HEK293T (cell line): ENCODE measurements at regions not wholly inside any gene's neighbourhood (a gene's known extent, or its start where the extent isn't known, plus 50 kb on each side); places are given as distances from the start of the nearest gene placed in this dataset.

ENCODE experiments used
- CTCF ChIA-PET: fragments of 350-600 bp; formaldehyde crosslinking; extraction: SDS; loops from one replicate; lab custom pipeline; 2021; ENCODE audit warnings: antibody characterized with exemption, inconsistent platforms; lab: Yijun Ruan, JAX
- POLR2A ChIA-PET: fragments of 350-600 bp; formaldehyde crosslinking; extraction: SDS; loops from one replicate; lab custom pipeline; 2020; ENCODE audit warnings: antibody characterized with exemption, inconsistent platforms; lab: Yijun Ruan, JAX
- DNase-seq: peaks from one replicate; pipeline ENCODE4 v3.0.0; 2012; ENCODE audit warnings: mixed read lengths; ENCODE audit errors: extremely low spot score
- ARNT ChIP-seq: fragments of 450-650 bp; IDR thresholded peaks from 2 replicates; pipeline ENCODE4 v1.6.1; 2017; ENCODE audit warnings: mild to moderate bottlenecking
- BHLHE40 ChIP-seq: fragments of 450-650 bp; IDR thresholded peaks from 2 replicates; pipeline ENCODE4 v1.6.1; 2016; ENCODE audit warnings: mild to moderate bottlenecking, moderate library complexity, borderline replicate concordance
- CTBP1 ChIP-seq: fragments of 450-650 bp; IDR thresholded peaks from 2 replicates; pipeline ENCODE4 v1.6.1; 2016; ENCODE audit warnings: borderline replicate concordance
- ELF4 ChIP-seq: fragments of 450-650 bp; IDR thresholded peaks from 2 replicates; pipeline ENCODE4 v1.6.1; 2017; ENCODE audit warnings: antibody characterized with exemption
- FOXA1 ChIP-seq: fragments of 450-650 bp; IDR thresholded peaks from 2 replicates; pipeline ENCODE4 v1.6.1; 2016; ENCODE audit warnings: mild to moderate bottlenecking
- FOXK2 ChIP-seq: fragments of 450-650 bp; IDR thresholded peaks from 2 replicates; pipeline ENCODE4 v1.6.1; 2016; ENCODE audit warnings: mild to moderate bottlenecking
- FOXM1 ChIP-seq: fragments of 450-650 bp; IDR thresholded peaks from 2 replicates; pipeline ENCODE4 v1.6.1; 2017; ENCODE audit warnings: mild to moderate bottlenecking, borderline replicate concordance
- HDGF ChIP-seq: fragments of 450-650 bp; IDR thresholded peaks from 2 replicates; pipeline ENCODE4 v1.6.1; 2017; ENCODE audit warnings: antibody characterized with exemption, borderline replicate concordance
- L3MBTL2 ChIP-seq: fragments of 450-650 bp; conservative IDR thresholded peaks from 2 replicates; pipeline ENCODE4 v1.6.1; 2016; ENCODE audit warnings: mild to moderate bottlenecking
- LEF1 ChIP-seq: fragments of 450-650 bp; IDR thresholded peaks from 2 replicates; pipeline ENCODE4 v1.6.1; 2017; ENCODE audit warnings: mild to moderate bottlenecking, borderline replicate concordance
- NFRKB ChIP-seq: fragments of 450-650 bp; IDR thresholded peaks from 2 replicates; pipeline ENCODE4 v1.6.1; 2016; ENCODE audit warnings: mild to moderate bottlenecking, moderate library complexity
- PKNOX1 ChIP-seq: fragments of 450-650 bp; IDR thresholded peaks from 2 replicates; pipeline ENCODE4 v1.6.1; 2016
- SP1 ChIP-seq: fragments of 450-650 bp; IDR thresholded peaks from 2 replicates; pipeline ENCODE4 v1.6.1; 2017
- SUZ12 ChIP-seq: fragments of 450-650 bp; IDR thresholded peaks from 2 replicates; pipeline ENCODE4 v1.6.1; 2016; ENCODE audit warnings: mild to moderate bottlenecking
- TARDBP ChIP-seq: fragments of 450-650 bp; IDR thresholded peaks from 2 replicates; pipeline ENCODE4 v1.6.1; 2016
- ZNF384 ChIP-seq: fragments of 450-650 bp; IDR thresholded peaks from 2 replicates; pipeline ENCODE4 v1.6.1; 2016

- DNase-seq = no peak
- POLR2A ChIA-PET = no interaction called here
- no peak for TF ChIP-seq FOXK2
- TF ChIP-seq ELF4 = no peak
- no peak for TF ChIP-seq CTBP1
- TF ChIP-seq TARDBP = no peak
- TF ChIP-seq ARNT = no peak
- no peak for TF ChIP-seq LEF1
- no peak for TF ChIP-seq FOXM1
- TF ChIP-seq PKNOX1 = no peak
- TF ChIP-seq FOXA1 = no peak
- no peak for TF ChIP-seq BHLHE40
- no peak for TF ChIP-seq SP1
- TF ChIP-seq SUZ12 = no peak
- CTCF ChIA-PET = no interaction called here
Observed at GRCh38 chr5:12332480-12332879, 428.2 kb upstream of the CTNND2 start.

GRCh38 chr5:12330993-12331588, 426.8 kb upstream of the CTNND2 start:
- DNase-seq = no peak
- no peak for TF ChIP-seq SP1
- no peak for TF ChIP-seq BHLHE40
- TF ChIP-seq FOXM1 = no peak
- no peak for TF ChIP-seq CTBP1
- no peak for TF ChIP-seq ELF4
- no peak for TF ChIP-seq PKNOX1
- TF ChIP-seq LEF1 = no peak
- TF ChIP-seq FOXK2 = no peak
- no peak for TF ChIP-seq NFRKB
- no peak for TF ChIP-seq HDGF
- TF ChIP-seq ZNF384 = no peak
- ChIA-PET POLR2A (no interaction called here), CTCF (no interaction called here)

GRCh38 chr5:12330381-12330780, 426.1 kb upstream of the CTNND2 start:
- ChIA-PET CTCF (no interaction called here), POLR2A (no interaction called here)
- no peak for TF ChIP-seq CTBP1
- TF ChIP-seq HDGF = no peak
- TF ChIP-seq SUZ12 = no peak
- no peak for TF ChIP-seq L3MBTL2
- TF ChIP-seq SP1 = no peak
- TF ChIP-seq ELF4 = no peak
- TF ChIP-seq ZNF384 = no peak
- no peak for TF ChIP-seq FOXA1
- no peak for TF ChIP-seq LEF1
- no peak for TF ChIP-seq FOXK2
- no peak for TF ChIP-seq PKNOX1
- TF ChIP-seq FOXM1 = no peak
- TF ChIP-seq BHLHE40 = no peak
- no peak for DNase-seq

GRCh38 chr5:12323637-12324229, 419.5 kb upstream of the CTNND2 start:
- POLR2A ChIA-PET = no interaction called here
- CTCF ChIA-PET = no interaction called here
- TF ChIP-seq SUZ12 = no peak
- TF ChIP-seq FOXM1 = no peak
- no peak for TF ChIP-seq SP1
- TF ChIP-seq FOXA1 = no peak
- TF ChIP-seq ARNT = no peak
- no peak for TF ChIP-seq ELF4
- TF ChIP-seq NFRKB = no peak
- TF ChIP-seq TARDBP = no peak
- TF ChIP-seq LEF1 = no peak
- no peak for TF ChIP-seq CTBP1
- TF ChIP-seq HDGF = no peak
- DNase-seq = no peak

- DNase-seq = no peak
- ChIA-PET POLR2A (no interaction called here), CTCF (no interaction called here)
- TF ChIP-seq LEF1 (no peak), HDGF (no peak), PKNOX1 (no peak), SP1 (no peak), SUZ12 (no peak), ARNT (no peak), FOXM1 (no peak), CTBP1 (no peak), ZNF384 (no peak), BHLHE40 (no peak), FOXA1 (no peak), FOXK2 (no peak), TARDBP (no peak), NFRKB (no peak), ELF4 (no peak), L3MBTL2 (no peak)
Observed at GRCh38 chr5:12322042-12322441, 417.8 kb upstream of the CTNND2 start.
